Heart right ventricle (tissue), 16 donors: ENCODE measurements at regions not wholly inside any gene's neighbourhood (a gene's known extent, or its start where the extent isn't known, plus 50 kb on each side); places are given as distances from the start of the nearest gene placed in this dataset.

Source experiments
- ATAC-seq, 8 donors: fragments of 200-7000 bp; cut with Tn5 transposase; one replicate each; pipeline ENCODE4 v1.9.1; 2020; ENCODE audit warnings: mild to moderate bottlenecking in 8 of 8, moderate library complexity in 8 of 8, moderate number of reproducible peaks in 1 of 8
- DNase-seq, 2 donors: peaks; one replicate each; pipeline ENCODE4 v3.0.0-alpha.2; 2020
- H3K27ac ChIP-seq, 10 donors: fragments of 200-600 bp; sonication (generic) in 2 of 10; one replicate each; pipeline versions ENCODE4 v1.5.0 to v1.8.0; 2020 to 2022; ENCODE audit warnings: mild to moderate bottlenecking in 3 of 10
- H3K27me3 ChIP-seq, 7 donors: fragments of 200-600 bp; one replicate each; pipeline ENCODE4 v1.8.0; 2021 to 2022; ENCODE audit warnings: mild to moderate bottlenecking in 2 of 7
- H3K36me3 ChIP-seq, 9 donors: fragments of 200-600 bp; sonication (generic) in 1 of 9; one replicate each; pipeline versions ENCODE4 v1.5.0 to v1.8.0; 2020 to 2022; ENCODE audit warnings: mild to moderate bottlenecking in 2 of 9
- H3K4me1 ChIP-seq, 9 donors: fragments of 200-600 bp; sonication (generic) in 1 of 9; one replicate each; pipeline versions ENCODE4 v1.5.0 to v1.8.0; 2020 to 2022; ENCODE audit warnings: mild to moderate bottlenecking in 4 of 9
- H3K4me3 ChIP-seq, 10 donors: fragments of 200-600 bp; sonication (generic) in 2 of 10; one replicate each; pipeline versions ENCODE4 v1.5.0 to v1.8.0; 2020 to 2022; ENCODE audit warnings: mild to moderate bottlenecking in 7 of 10, moderate library complexity in 2 of 10
- H3K9me3 ChIP-seq, 11 donors: fragments of 200-600 bp in 10 of 11; sonication (generic) in 2 of 11; one replicate each; pipeline versions ENCODE4 v1.5.0 to v1.8.0; 2013 to 2022; ENCODE audit warnings: mild to moderate bottlenecking in 2 of 11, control low read depth in 1 of 11, moderate library complexity in 1 of 11
- CTCF ChIP-seq, 9 donors: fragments of 200-600 bp; sonication (generic) in 2 of 9; IDR thresholded peaks; one replicate each; pipeline versions ENCODE4 v1.5.0 to v1.8.0; 2021 to 2022; ENCODE audit warnings: antibody characterized with exemption in 9 of 9, mild to moderate bottlenecking in 5 of 9, moderate library complexity in 1 of 9
- WGBS, 2 donors: extraction: QIAGEN DNeasy Blood & Tissue Kit; methylation state at CpG; one replicate each; pipeline ENCODE4 v1.1.7; 2013; ENCODE audit warnings: inconsistent platforms in 1 of 2; 5-methylcytosine and 5-hydroxymethylcytosine counted together
- intact Hi-C, 10 donors: fragments of 100-400 bp; cut with DNase I; formaldehyde crosslinking; loops; one replicate each; pipeline versions ENCODE4 v1.11.1 to v1.14.2; 2022
- donor health status: Arrhythmogenic right ventricular cardiomyopathy.
- donor health status: ischemic (EF 13 %, LVEDD 7.1; RV severe dilation, severe dysfunction).
- donor health status: healthy with polysubstance abuse.
- donor health status: DM: no; HTN: yes; CAD: no.
- donor health status: DM: no; HTN: no; CAD: no.
- donor health status: ischemic (EF 25% LVEDD 6.9; RV normal size, moderate dysfunction).
- donor health status: ischemic (EF 25% LVEDD 5.7; RV mildly dilated, moderate dysfunction).
- donor health status: healthy.
- donor health status: DM: yes; HTN: yes; CAD: no.
- donor health status: Ischemic cardiomyopathy.
- donor health status: ischemic (EF 35%, LVEDD 5.7; RV mildly dilated, moderate dysfunction).
- donor health status: nonischemic (EF 11% LVEDD 7.7; RV severe dilation, severe dysfunction).
- donor health status: DM: yes; HTN: yes; CAD: no.
- donor health status: PGD.
- donor health status: ischemic (EF 29% LVEDD 5.4; RV normal size, mild dysfunction).
- donor health status: nonischemic (EF 23%, LVEDD 6.1; RV moderate dilation, normal function).

- ATAC-seq: no peak
- H3K27me3 ChIP-seq: no peaks in the 10 kb centered on the region
- 55 to 67% methylated on average over 1 of the region's 1 CpG for WGBS, 2 donors
- H3K36me3 ChIP-seq: no peaks in the 10 kb centered on the region
- TF ChIP-seq CTCF (IDR thresholded peaks at IDR 0.05): no peak
- no peak overlapping the region for H3K4me3 ChIP-seq
- no peak for DNase-seq
- no peak overlapping the region for H3K27ac ChIP-seq
- no peaks in the 10 kb centered on the region for H3K9me3 ChIP-seq
- no peaks in the 10 kb centered on the region for H3K4me1 ChIP-seq
- intact Hi-C loops: no loop called here
Measured at GRCh38 chr3:7927015-7927414, 574.6 kb upstream of the LMCD1 start.

GRCh38 chr3:7927864-7928263, 573.8 kb upstream of the LMCD1 start:
- no peaks in the 10 kb centered on the region for H3K4me1 ChIP-seq
- intact Hi-C loops: no loop called here
- no peaks in the 10 kb centered on the region for H3K36me3 ChIP-seq
- TF ChIP-seq CTCF (IDR thresholded peaks at IDR 0.05): no peak
- no peaks in the 10 kb centered on the region for H3K9me3 ChIP-seq
- no peak for ATAC-seq
- H3K27ac ChIP-seq: no peak overlapping the region
- H3K27me3 ChIP-seq: no peaks in the 10 kb centered on the region
- H3K4me3 ChIP-seq: no peak overlapping the region
- no peak for DNase-seq

GRCh38 chr3:7929319-7929889, 572.2 kb upstream of the LMCD1 start:
- intact Hi-C loops: no loop called here
- H3K27ac ChIP-seq: no peak overlapping the region
- no peak for ATAC-seq
- H3K36me3 ChIP-seq: no peaks in the 10 kb centered on the region
- no peaks in the 10 kb centered on the region for H3K27me3 ChIP-seq
- no peak overlapping the region for H3K4me3 ChIP-seq
- 53 to 62% methylated on average over 2 of the region's 2 CpGs for WGBS, 2 donors
- no peak for TF ChIP-seq CTCF (IDR thresholded peaks at IDR 0.05)
- H3K4me1 ChIP-seq: no peaks in the 10 kb centered on the region
- no peaks in the 10 kb centered on the region for H3K9me3 ChIP-seq
- no peak for DNase-seq

GRCh38 chr3:7934362-7934761, 567.3 kb upstream of the LMCD1 start:
- DNase-seq: no peak
- Histone ChIP-seq H3K27ac (no peak overlapping the region), H3K4me3 (no peak overlapping the region), H3K36me3 (no peaks in the 10 kb centered on the region), H3K27me3 (no peaks in the 10 kb centered on the region), H3K4me1 (no peaks in the 10 kb centered on the region), H3K9me3 (peaks cover 0 to 15% (median 0%) of the 10 kb centered on the region in 11 donors)
- no peak for ATAC-seq
- intact Hi-C loops: no loop called here
- no peak for TF ChIP-seq CTCF (IDR thresholded peaks at IDR 0.05)
- WGBS, 2 donors: 50 to 57% methylated on average over 2 of the region's 2 CpGs
